GM19452 (cell line): ENCODE measurements at regions not wholly inside any gene's neighbourhood (a gene's known extent, or its start where the extent isn't known, plus 50 kb on each side); places are given as distances from the start of the nearest gene placed in this dataset.
"Not testable (repeated sequence)": the region's sequence is repeated elsewhere in the genome, so short reads cannot be mapped to it uniquely, and the experiment has no call there.

Source experiments
- ATAC-seq: cut with Tn5 transposase; IDR thresholded peaks from one replicate; pipeline ENCODE4 v1.9.1; 2021; ENCODE audit not compliant: unreplicated experiment

- no peak for ATAC-seq
Observed at GRCh38 chr13:69108486-69108885, 999.1 kb upstream of the ATXN8OS start.

DNA sequence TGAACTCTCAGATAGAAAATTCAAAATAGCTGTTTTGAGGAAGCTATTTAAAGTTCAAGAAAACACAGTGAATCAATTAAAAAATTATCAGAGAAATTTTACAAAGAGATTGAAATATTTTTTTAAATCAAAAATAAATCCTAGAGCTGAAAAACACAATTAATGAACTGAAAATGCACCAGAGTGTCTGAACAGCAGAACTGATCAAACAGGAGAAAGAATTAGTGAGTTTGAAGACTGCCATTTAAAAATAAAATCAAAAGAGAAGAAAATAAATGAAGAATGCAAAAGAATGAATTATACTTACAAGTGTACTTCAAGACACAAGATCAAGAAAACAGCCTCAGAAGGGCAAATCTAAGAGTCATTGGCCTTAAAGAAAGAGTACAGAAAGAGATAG is 1000.2 kb upstream of the ATXN8OS start:
- no peak for ATAC-seq

DNA sequence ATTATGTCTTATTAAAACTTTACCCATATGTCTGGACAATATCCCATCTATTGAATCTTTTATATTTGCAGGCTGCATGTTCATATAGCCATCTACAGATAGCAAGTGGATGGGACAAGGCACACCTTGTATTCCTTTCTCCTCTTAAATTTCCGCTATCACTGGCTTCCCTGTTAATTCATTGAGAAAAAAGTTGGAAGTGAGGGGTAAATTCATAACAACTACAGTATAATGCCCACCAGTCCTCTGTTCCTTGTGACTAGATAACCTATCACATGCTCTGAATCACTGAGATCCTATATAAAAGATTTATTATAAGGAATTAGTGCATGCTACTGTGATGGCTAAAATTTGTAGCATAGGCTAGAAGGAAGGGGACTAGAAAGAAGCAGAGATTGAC is 1005.8 kb upstream of the ATXN8OS start:
- ATAC-seq, result no peak

DNA sequence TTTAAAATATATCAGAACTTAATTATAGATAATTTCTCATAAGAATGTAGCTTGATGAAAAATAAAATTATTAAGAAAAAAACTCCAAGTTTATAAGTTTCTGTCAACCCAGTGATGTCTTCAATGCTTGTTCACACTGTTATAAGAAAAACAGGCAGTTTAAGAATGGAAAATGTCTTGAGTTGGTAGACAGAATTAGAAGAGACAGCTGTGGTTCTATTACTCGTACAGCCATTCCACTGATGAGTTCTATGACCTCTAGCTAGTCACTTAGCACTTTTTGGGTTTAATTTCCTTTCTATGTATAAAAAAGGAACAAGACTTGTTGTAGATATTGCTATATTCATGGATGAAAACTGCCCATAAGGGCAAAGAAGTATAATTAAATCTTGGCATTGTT is 1013.1 kb upstream of the ATXN8OS start:
- no peak for ATAC-seq

- ATAC-seq, result no peak
Observed at GRCh38 chr13:69092615-69093322, 1014.9 kb upstream of the ATXN8OS start.

- no peak for ATAC-seq
Observed at GRCh38 chr13:69077267-69077666, 1030.4 kb upstream of the ATXN8OS start.

DNA sequence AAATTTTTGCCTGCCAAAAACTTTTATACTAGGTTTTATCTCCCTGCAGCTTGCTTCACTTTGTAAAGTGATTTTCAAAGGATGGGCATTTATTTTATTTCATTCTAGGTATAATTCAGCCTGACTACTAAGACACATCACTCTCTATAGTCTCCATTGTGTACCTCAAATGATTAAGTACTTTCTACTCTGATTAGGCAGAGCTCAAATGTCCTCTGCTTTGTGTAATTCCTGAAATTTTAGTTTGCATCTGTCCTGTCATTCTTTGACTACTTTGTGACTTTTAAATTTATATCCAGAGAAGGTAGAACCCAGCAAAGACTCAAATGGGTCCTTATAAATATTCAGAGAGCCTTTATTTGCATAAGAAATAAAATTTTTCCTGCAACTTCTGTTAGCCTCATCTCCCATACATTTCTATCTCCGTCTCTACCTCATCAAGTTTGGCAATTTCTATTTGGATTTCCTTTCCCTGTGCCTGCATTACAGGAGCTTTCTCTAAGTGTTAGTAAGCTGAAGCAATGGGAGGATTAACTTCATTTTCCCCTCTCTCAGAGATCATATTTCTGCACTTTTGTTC is 1038.0 kb upstream of the ATXN8OS start:
- no peak for ATAC-seq

GRCh38 chr13:69050696-69051095 is 1056.9 kb upstream of the ATXN8OS start:
- ATAC-seq, result no peak

DNA sequence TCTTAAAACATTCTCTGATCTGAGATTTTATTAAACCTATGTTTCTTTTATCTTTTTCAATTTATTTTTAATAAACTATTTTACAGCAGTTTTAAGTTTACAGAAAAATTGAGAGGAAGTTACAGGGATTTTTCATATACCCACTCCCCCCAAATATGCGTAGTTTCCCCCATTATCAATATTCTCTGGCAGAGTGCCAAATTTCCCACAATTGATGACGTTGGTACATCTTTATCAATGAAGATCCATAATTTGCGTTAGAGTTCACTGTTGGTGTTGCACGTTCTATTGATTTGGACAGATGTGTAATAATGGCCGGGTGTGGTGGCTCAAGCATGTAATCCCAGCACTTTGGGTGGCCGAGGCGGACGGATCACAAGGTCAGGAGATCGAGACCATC is 1063.0 kb upstream of the ATXN8OS start:
- no peak for ATAC-seq

GRCh38 chr13:69040898-69041297 is 1066.7 kb upstream of the ATXN8OS start:
- ATAC-seq, result no peak

DNA sequence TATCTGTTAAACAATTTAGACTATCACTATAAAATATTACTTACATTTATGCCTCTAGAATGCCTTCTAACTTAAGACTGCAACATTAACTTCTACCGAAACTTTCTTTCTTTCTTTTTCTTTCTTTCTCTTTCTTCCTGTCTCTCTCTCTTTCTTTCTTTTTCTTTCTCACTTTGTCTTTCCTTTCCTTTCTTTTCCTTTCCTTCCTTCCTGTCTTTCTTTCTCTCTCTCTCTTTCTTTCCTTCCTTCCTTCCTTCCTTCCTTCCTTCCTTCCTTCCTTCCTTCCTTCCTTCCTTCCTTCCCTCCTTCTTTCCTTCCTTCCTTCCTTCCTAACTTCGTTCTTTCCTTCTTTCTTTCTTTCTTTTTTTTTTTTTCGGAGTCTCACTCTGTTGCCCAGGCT is 1071.9 kb upstream of the ATXN8OS start:
- no peak for ATAC-seq

- ATAC-seq, result no peak
Observed at GRCh38 chr13:69028936-69029335, 1078.7 kb upstream of the ATXN8OS start.

DNA sequence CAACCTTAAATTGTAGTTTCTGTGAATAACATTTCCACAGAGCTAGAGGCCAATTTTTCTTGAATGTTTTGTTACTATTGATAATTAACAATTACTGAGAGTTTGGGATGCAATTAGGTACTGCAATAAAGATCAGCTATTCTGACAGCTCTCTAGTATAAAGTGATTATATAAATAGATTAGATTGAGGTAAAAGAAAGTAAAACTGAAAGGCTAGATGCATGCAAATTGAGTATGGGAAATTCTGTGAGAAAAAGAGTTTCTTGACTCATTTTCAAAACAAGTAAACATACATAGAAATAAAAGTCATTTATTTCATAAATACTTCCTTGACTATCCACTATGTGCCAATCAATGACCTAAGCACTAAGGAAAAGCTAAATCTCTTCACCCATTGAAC is 1087.5 kb upstream of the ATXN8OS start:
- no peak for ATAC-seq

- ATAC-seq, result not testable (repeated sequence)
Observed at GRCh38 chr13:69018173-69018572, 1089.5 kb upstream of the ATXN8OS start.

GRCh38 chr13:69010789-69011188 is 1096.8 kb upstream of the ATXN8OS start:
- no peak for ATAC-seq

DNA sequence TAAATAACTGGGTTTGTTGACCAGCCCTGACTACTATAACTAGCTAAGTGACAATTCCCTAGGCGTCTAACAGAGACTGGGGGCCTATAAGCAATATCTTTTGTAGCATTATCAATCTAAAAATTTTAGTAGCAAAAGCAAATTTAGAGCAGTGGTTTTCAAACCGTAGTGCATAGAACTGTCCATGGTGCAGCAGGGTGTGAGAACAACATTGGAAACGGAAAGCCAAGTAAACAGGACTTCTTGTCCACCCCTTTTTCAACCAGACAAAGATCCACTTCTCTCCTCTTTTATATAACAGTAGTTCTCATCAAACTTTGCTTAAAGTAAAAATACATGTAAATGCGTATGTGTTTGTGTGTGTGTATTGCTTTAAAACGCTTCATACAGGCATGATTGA is 1099.1 kb upstream of the ATXN8OS start:
- no peak for ATAC-seq

GRCh38 chr13:68998056-68998455 is 1109.6 kb upstream of the ATXN8OS start:
- no peak for ATAC-seq

- no peak for ATAC-seq
Observed at GRCh38 chr13:68996668-68997025, 1111.0 kb upstream of the ATXN8OS start.

- ATAC-seq, result no peak
Observed at GRCh38 chr13:68995972-68996667, 1111.5 kb upstream of the ATXN8OS start.

GRCh38 chr13:68993154-68993553 is 1114.5 kb upstream of the ATXN8OS start:
- ATAC-seq, result no peak

- ATAC-seq, result no peak
Observed at GRCh38 chr13:68988176-68988575, 1119.5 kb upstream of the ATXN8OS start.

DNA sequence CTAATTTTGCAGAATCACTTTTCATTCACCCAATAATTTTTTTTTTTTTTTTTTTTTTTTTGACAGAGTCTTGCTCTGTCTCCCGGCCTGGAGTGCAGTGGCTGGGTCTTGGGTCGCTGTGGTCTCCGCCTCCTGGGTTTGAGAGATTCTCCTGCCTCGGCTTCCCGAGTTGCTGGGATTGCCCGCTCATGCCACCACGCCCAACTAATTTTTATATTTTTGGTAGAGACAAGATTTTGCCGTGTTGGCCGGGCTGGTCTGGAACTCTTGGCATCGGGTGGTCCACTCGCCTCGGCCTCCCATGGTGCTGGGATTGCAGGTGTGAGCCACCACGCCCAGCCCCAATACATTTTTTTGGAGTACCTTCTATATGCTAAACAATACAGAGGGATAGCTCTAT is 1120.0 kb upstream of the ATXN8OS start:
- ATAC-seq, result no peak
